ENCODE measurements at regions not wholly inside any gene's neighbourhood (a gene's known extent, or its start where the extent isn't known, plus 50 kb on each side); places are given as distances from the start of the nearest gene placed in this dataset.

GRCh38 chrX:94612140-94612539 lies 938.1 kb downstream of the FAM133A start:
- Histone ChIP-seq H3K27me3 (ENCODE audit: low read depth) (no peaks in the 10 kb centered on the region), H3K36me3 (no peaks in the 10 kb centered on the region), H3K27ac (replicated peaks) (no peak overlapping the region), H3K4me3 (no peak overlapping the region), H3K9me3 (replicated peaks) (no peaks in the 10 kb centered on the region), H3K4me1 (no peaks in the 10 kb centered on the region)
- intact Hi-C loops (cut with micrococcal nuclease) = no loop called here
- no peak for DNase-seq
- no peak for TF ChIP-seq CTCF (IDR thresholded peaks at IDR 0.05; ENCODE audit: borderline replicate concordance)

GRCh38 chrX:94633237-94633636 lies 959.2 kb downstream of the FAM133A start:
- intact Hi-C loops (cut with micrococcal nuclease) = no loop called here
- H3K4me1 ChIP-seq = no peaks in the 10 kb centered on the region
- DNase-seq = no peak
- no peaks in the 10 kb centered on the region for H3K36me3 ChIP-seq
- H3K27me3 ChIP-seq (ENCODE audit: low read depth) = no peaks in the 10 kb centered on the region
- H3K9me3 ChIP-seq (replicated peaks) = no peaks in the 10 kb centered on the region
- no peak for TF ChIP-seq CTCF (IDR thresholded peaks at IDR 0.05; ENCODE audit: borderline replicate concordance)
- no peak overlapping the region for H3K4me3 ChIP-seq
- H3K27ac ChIP-seq (replicated peaks) = no peak overlapping the region

- DNase-seq = no peak
- intact Hi-C loops (cut with micrococcal nuclease) = no loop called here
- Histone ChIP-seq H3K36me3 (no peaks in the 10 kb centered on the region), H3K9me3 (replicated peaks) (no peaks in the 10 kb centered on the region), H3K4me3 (no peak overlapping the region), H3K27me3 (ENCODE audit: low read depth) (no peaks in the 10 kb centered on the region), H3K27ac (replicated peaks) (no peak overlapping the region), H3K4me1 (no peaks in the 10 kb centered on the region)
- TF ChIP-seq CTCF (IDR thresholded peaks at IDR 0.05; ENCODE audit: borderline replicate concordance) = no peak
Measured at GRCh38 chrX:94635003-94635402, 961.0 kb downstream of the FAM133A start.

GRCh38 chrX:94645726-94646125 lies 971.7 kb downstream of the FAM133A start:
- Histone ChIP-seq H3K36me3 (no peaks in the 10 kb centered on the region), H3K4me3 (no peak overlapping the region), H3K9me3 (replicated peaks) (no peaks in the 10 kb centered on the region), H3K4me1 (no peaks in the 10 kb centered on the region), H3K27me3 (ENCODE audit: low read depth) (no peaks in the 10 kb centered on the region), H3K27ac (replicated peaks) (no peak overlapping the region)
- DNase-seq = no peak
- intact Hi-C loops (cut with micrococcal nuclease) = no loop called here
- no peak for TF ChIP-seq CTCF (IDR thresholded peaks at IDR 0.05; ENCODE audit: borderline replicate concordance)

GRCh38 chrX:94655180-94655579 lies 981.2 kb downstream of the FAM133A start:
- H3K27ac ChIP-seq (replicated peaks) = no peak overlapping the region
- H3K36me3 ChIP-seq = no peaks in the 10 kb centered on the region
- intact Hi-C loops (cut with micrococcal nuclease) = no loop called here
- DNase-seq = no peak
- no peak overlapping the region for H3K4me3 ChIP-seq
- no peaks in the 10 kb centered on the region for H3K27me3 ChIP-seq (ENCODE audit: low read depth)
- no peak for TF ChIP-seq CTCF (IDR thresholded peaks at IDR 0.05; ENCODE audit: borderline replicate concordance)
- H3K9me3 ChIP-seq (replicated peaks) = no peaks in the 10 kb centered on the region
- no peaks in the 10 kb centered on the region for H3K4me1 ChIP-seq

GRCh38 chrX:94662689-94663088 lies 988.7 kb downstream of the FAM133A start:
- H3K27ac ChIP-seq (replicated peaks) = no peak overlapping the region
- intact Hi-C loops (cut with micrococcal nuclease) = no loop called here
- H3K9me3 ChIP-seq (replicated peaks) = no peaks in the 10 kb centered on the region
- H3K27me3 ChIP-seq (ENCODE audit: low read depth) = no peaks in the 10 kb centered on the region
- no peaks in the 10 kb centered on the region for H3K4me1 ChIP-seq
- no peak for DNase-seq
- H3K36me3 ChIP-seq = no peaks in the 10 kb centered on the region
- no peak overlapping the region for H3K4me3 ChIP-seq
- no peak for TF ChIP-seq CTCF (IDR thresholded peaks at IDR 0.05; ENCODE audit: borderline replicate concordance)

All from left ventricle myocardium inferior (tissue), 1 donor.